OCI-LY7 (cell line): ENCODE measurements at regions not wholly inside any gene's neighbourhood (a gene's known extent, or its start where the extent isn't known, plus 50 kb on each side); places are given as distances from the start of the nearest gene placed in this dataset.
"Not testable (repeated sequence)": the region's sequence is repeated elsewhere in the genome, so short reads cannot be mapped to it uniquely, and the experiment has no call there.

Experiments
- BruUV-seq: library from RNA; stranded (reverse); fragments of 400-500 nt; replicated peaks from 2 replicates; lab custom pipeline; 2021; lab: Mats Ljungman, UMichigan
- CTCF ChIA-PET: fragments of 300-600 bp; sonication (Branson Sonifier 250); formaldehyde crosslinking; loops from one replicate; lab custom pipeline; 2022; ENCODE audit warnings: antibody characterized with exemption; ENCODE audit not compliant: unreplicated experiment; lab: Charles Lee
- POLR2A ChIA-PET: fragments of 300-600 bp; sonication (Branson Sonifier 250); formaldehyde crosslinking; loops from one replicate; lab custom pipeline; 2022; ENCODE audit warnings: antibody characterized with exemption; lab: Charles Lee
- DNase-seq: peaks from one replicate; pipeline ENCODE4 v3.0.0-alpha.2; 2015; ENCODE audit warnings: low spot score
- H2AFZ ChIP-seq: fragments of 200-600 bp; sonication (generic), shearing (Covaris generic); 2 replicates; pipeline ENCODE4 v1.6.1; 2014; ENCODE audit warnings: mild to moderate bottlenecking, antibody characterized with exemption, low read length, moderate library complexity
- H3K27ac ChIP-seq: fragments of 200-600 bp; sonication (generic); 2 replicates; pipeline ENCODE4 v1.5.1; 2014; ENCODE audit warnings: mixed run types, low read depth, mild to moderate bottlenecking, moderate library complexity, low read length, inconsistent platforms; ENCODE audit not compliant: poor library complexity, severe bottlenecking
- H3K36me3 ChIP-seq: fragments of 200-600 bp; sonication (generic); 2 replicates; pipeline ENCODE4 v1.6.1; 2014; ENCODE audit warnings: mild to moderate bottlenecking, antibody characterized with exemption, low read length, moderate library complexity, mixed read lengths; ENCODE audit not compliant: insufficient read depth
- H3K4me1 ChIP-seq: fragments of 200-600 bp; sonication (generic); 2 replicates; pipeline ENCODE4 v1.5.1; 2014; ENCODE audit warnings: mild to moderate bottlenecking, low read length; ENCODE audit not compliant: insufficient read depth, poor library complexity, severe bottlenecking
- H3K4me2 ChIP-seq: fragments of 200-600 bp; sonication (generic); 2 replicates; pipeline ENCODE4 v1.6.1; 2014; ENCODE audit warnings: mild to moderate bottlenecking, low read length
- H3K4me3 ChIP-seq: fragments of 200-600 bp; sonication (generic); 2 replicates; pipeline ENCODE4 v1.5.1; 2014; ENCODE audit warnings: mild to moderate bottlenecking, low read depth, low read length; ENCODE audit not compliant: poor library complexity, severe bottlenecking
- H3K79me2 ChIP-seq: fragments of 200-600 bp; sonication (generic); 2 replicates; pipeline ENCODE4 v1.6.1; 2016; ENCODE audit warnings: low read depth, mild to moderate bottlenecking, low read length, moderate library complexity, mixed read lengths; ENCODE audit not compliant: insufficient read depth
- H3K9me2 ChIP-seq: fragments of 200-600 bp; sonication (generic); 2 replicates; pipeline ENCODE4 v1.6.1; 2016; ENCODE audit warnings: mild to moderate bottlenecking, low read length, mixed read lengths; ENCODE audit not compliant: insufficient read depth
- H3K9me3 ChIP-seq: fragments of 200-600 bp; sonication (generic); 2 replicates; pipeline ENCODE4 v1.6.1; 2014; ENCODE audit warnings: mild to moderate bottlenecking, mixed run types, low read length, mixed read lengths
- H4K20me1 ChIP-seq: fragments of 200-600 bp; sonication (generic); 2 replicates; pipeline ENCODE4 v1.6.1; 2014; ENCODE audit warnings: mild to moderate bottlenecking, antibody characterized with exemption, low read length, moderate library complexity, mixed read lengths; ENCODE audit not compliant: insufficient read depth
- CTCF ChIP-seq: fragments of 200-600 bp; sonication (generic); conservative IDR thresholded peaks from 2 replicates; pipeline ENCODE4 v1.5.1; 2014; ENCODE audit warnings: mild to moderate bottlenecking, antibody characterized with exemption, low read length, moderate library complexity, mixed read lengths
- EZH2phosphoT487 ChIP-seq: fragments of 200-600 bp; sonication (generic); IDR thresholded peaks from 2 replicates; pipeline ENCODE4 v1.6.1; 2018; ENCODE audit warnings: low read depth, borderline replicate concordance, mild to moderate bottlenecking, mixed run types, antibody characterized with exemption, low read length, moderate library complexity, mixed read lengths
- intact Hi-C: fragments of 100-400 bp; cut with micrococcal nuclease; formaldehyde crosslinking; loops from one replicate; pipeline ENCODE4 v1.10.0; 2022; ENCODE audit not compliant: unreplicated experiment

- CTCF ChIA-PET, result no interaction called here
- DNase-seq, result no peak
- Histone ChIP-seq H4K20me1 (no peaks in the 10 kb centered on the region), H3K9me3 (no peaks in the 10 kb centered on the region), H3K4me1 (no peaks in the 10 kb centered on the region), H3K9me2 (no peaks in the 10 kb centered on the region), H3K27ac (no peak overlapping the region), H3K79me2 (no peaks in the 10 kb centered on the region), H3K4me3 (no peak overlapping the region), H3K36me3 (no peaks in the 10 kb centered on the region), H2AFZ (no peak overlapping the region), H3K4me2 (no peak overlapping the region)
- no peak for TF ChIP-seq EZH2phosphoT487
- TF ChIP-seq CTCF, result no peak
- intact Hi-C loops, result no loop called here
- POLR2A ChIA-PET, result no interaction called here
- no TSS peak for BruUV-seq
Measured at GRCh38 chrX:35292522-35292921, 349.9 kb downstream of the FAM47B start.

- BruUV-seq, H2AFZ ChIP-seq, H3K27ac ChIP-seq, DNase-seq, H3K9me2 ChIP-seq, intact Hi-C loops, H3K36me3 ChIP-seq, H3K4me1 ChIP-seq, H3K9me3 ChIP-seq, H4K20me1 ChIP-seq, CTCF ChIA-PET, H3K4me3 ChIP-seq, POLR2A ChIA-PET, H3K4me2 ChIP-seq, H3K79me2 ChIP-seq: not testable (repeated sequence)
Measured at GRCh38 chrX:35305037-35305436, 362.4 kb downstream of the FAM47B start.

- no peak for DNase-seq
- TF ChIP-seq CTCF (no peak), EZH2phosphoT487 (no peak)
- Histone ChIP-seq H3K9me2 (no peaks in the 10 kb centered on the region), H3K79me2 (no peaks in the 10 kb centered on the region), H4K20me1 (no peaks in the 10 kb centered on the region), H3K27ac (no peak overlapping the region), H3K36me3 (no peaks in the 10 kb centered on the region), H3K4me2 (no peak overlapping the region), H3K4me3 (no peak overlapping the region), H2AFZ (no peak overlapping the region), H3K9me3 (no peaks in the 10 kb centered on the region), H3K4me1 (no peaks in the 10 kb centered on the region)
- intact Hi-C loops, result no loop called here
- POLR2A ChIA-PET, result interaction anchor here (0.6 kb wide), 1 partner anchor 521 kb away, joined by 3 read pairs; no protein-coding TSS in a partner anchor
- CTCF ChIA-PET, result no interaction called here
- no TSS peak for BruUV-seq
Measured at GRCh38 chrX:35339796-35340195, 397.2 kb downstream of the FAM47B start.
